Vagina (tissue), 2 donors: ENCODE measurements at regions not wholly inside any gene's neighbourhood (a gene's known extent, or its start where the extent isn't known, plus 50 kb on each side); places are given as distances from the start of the nearest gene placed in this dataset.

Experiments used
- DNase-seq, 2 donors: peaks; one replicate each; pipeline ENCODE4 v3.0.0-alpha.2; 2017; ENCODE audit errors: extremely low spot score in 2 of 2
- H3K27ac ChIP-seq: fragments of 200-600 bp; sonication (generic); one replicate; pipeline ENCODE4 v1.5.1; 2019
- H3K27me3 ChIP-seq: fragments of 200-600 bp; sonication (generic); one replicate; pipeline ENCODE4 v1.5.1; 2019
- H3K36me3 ChIP-seq, 2 donors: fragments of 200-600 bp; sonication (generic); one replicate each; pipeline ENCODE4 v1.5.1; 2017 to 2019
- H3K4me1 ChIP-seq: fragments of 200-600 bp; sonication (generic); one replicate; pipeline ENCODE4 v1.5.1; 2019
- H3K4me3 ChIP-seq, 2 donors: fragments of 200-600 bp; sonication (generic); 1 replicate in 1 of 2; 2 replicates in 1 of 2; pipeline ENCODE4 v1.5.1; 2016 to 2019
- H3K9me3 ChIP-seq: fragments of 200-600 bp; sonication (generic); one replicate; pipeline ENCODE4 v1.5.1; 2019
- CTCF ChIP-seq, 3 experiments: fragments of 450-650 bp in 2 of 3; fragments of 200-600 bp in 1 of 3; sonication (generic) in 1 of 3; IDR thresholded peaks; one replicate each; pipeline ENCODE4 v1.5.1; 2017 to 2019; ENCODE audit warnings: antibody characterized with exemption in 3 of 3, mild to moderate bottlenecking in 2 of 3, moderate library complexity in 2 of 3
- POLR2A ChIP-seq, 2 donors: fragments of 450-650 bp; IDR thresholded peaks; one replicate each; pipeline ENCODE4 v1.6.1; 2017; ENCODE audit warnings: antibody characterized with exemption in 2 of 2, mild to moderate bottlenecking in 2 of 2, moderate library complexity in 2 of 2
- POLR2AphosphoS5 ChIP-seq, 2 donors: sonication (generic); formaldehyde crosslinking; IDR thresholded peaks; one replicate each; pipeline ENCODE4 v1.9.0; 2017; ENCODE audit warnings: antibody characterized with exemption in 2 of 2, mild to moderate bottlenecking in 2 of 2, low read depth in 1 of 2; ENCODE audit not compliant: insufficient read depth in 1 of 2
- intact Hi-C: fragments of 100-400 bp; cut with DNase I; formaldehyde crosslinking; loops from one replicate; pipeline ENCODE4 v1.15.1; 2023

DNA sequence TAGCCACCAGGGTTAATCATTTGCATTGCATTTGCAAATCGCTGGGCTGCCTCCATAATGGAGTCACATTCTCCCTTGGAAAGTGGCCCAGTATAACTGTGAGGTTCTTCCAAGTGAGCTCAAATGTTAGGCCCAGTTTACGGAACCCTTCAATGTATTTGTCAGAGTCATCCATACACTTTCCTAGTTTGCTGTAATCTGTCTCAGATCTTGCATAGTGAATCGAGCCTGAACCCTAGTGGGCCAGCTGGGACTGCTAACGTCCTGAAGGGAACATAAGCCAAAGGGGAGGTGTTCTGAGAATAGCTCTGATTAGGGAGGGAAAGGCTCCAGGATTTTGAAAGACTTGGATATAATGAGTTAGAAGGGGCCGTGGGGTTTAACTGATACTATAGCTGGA lies 406.3 kb downstream of the SLC6A15 start:
- Histone ChIP-seq H3K36me3 (no peaks in the 10 kb centered on the region), H3K27ac (no peak overlapping the region), H3K4me3 (no peak overlapping the region), H3K4me1 (peaks cover 12% of the 10 kb centered on the region), H3K27me3 (no peaks in the 10 kb centered on the region), H3K9me3 (no peaks in the 10 kb centered on the region)
- intact Hi-C loops = no loop called here
- DNase-seq = no peak
- TF ChIP-seq POLR2A (IDR thresholded peaks at IDR 0.05) (no peak), CTCF (IDR thresholded peaks at IDR 0.05) (no peak), POLR2AphosphoS5 (IDR thresholded peaks at IDR 0.05; ENCODE audit: insufficient read depth in 1 of 2, low read depth in 1 of 2) (no peak)

GRCh38 chr12:84502907-84503787 lies 409.5 kb downstream of the SLC6A15 start:
- Histone ChIP-seq H3K9me3 (no peaks in the 10 kb centered on the region), H3K4me1 (peaks cover 7% of the 10 kb centered on the region), H3K36me3 (no peaks in the 10 kb centered on the region), H3K4me3 (no peak overlapping the region), H3K27me3 (no peaks in the 10 kb centered on the region), H3K27ac (no peak overlapping the region)
- TF ChIP-seq CTCF (IDR thresholded peaks at IDR 0.05) = peak in 1 of 3 experiments; percentile 7
- TF ChIP-seq POLR2AphosphoS5 (IDR thresholded peaks at IDR 0.05; ENCODE audit: insufficient read depth in 1 of 2, low read depth in 1 of 2) = no peak
- TF ChIP-seq POLR2A (IDR thresholded peaks at IDR 0.05) = no peak
- no peak for DNase-seq
- intact Hi-C loops = no loop called here

GRCh38 chr12:84502180-84502860 lies 410.3 kb downstream of the SLC6A15 start:
- H3K4me1 ChIP-seq = peaks cover 4% of the 10 kb centered on the region
- no peaks in the 10 kb centered on the region for H3K9me3 ChIP-seq
- intact Hi-C loops = no loop called here
- no peaks in the 10 kb centered on the region for H3K36me3 ChIP-seq
- DNase-seq = no peak
- no peaks in the 10 kb centered on the region for H3K27me3 ChIP-seq
- TF ChIP-seq POLR2A (IDR thresholded peaks at IDR 0.05) = no peak
- no peak for TF ChIP-seq POLR2AphosphoS5 (IDR thresholded peaks at IDR 0.05; ENCODE audit: insufficient read depth in 1 of 2, low read depth in 1 of 2)
- TF ChIP-seq CTCF (IDR thresholded peaks at IDR 0.05) = no peak
- no peak overlapping the region for H3K27ac ChIP-seq
- H3K4me3 ChIP-seq = no peak overlapping the region

- Histone ChIP-seq H3K9me3 (no peaks in the 10 kb centered on the region), H3K27ac (no peak overlapping the region), H3K27me3 (no peaks in the 10 kb centered on the region), H3K36me3 (no peaks in the 10 kb centered on the region), H3K4me1 (peaks cover 3% of the 10 kb centered on the region), H3K4me3 (no peak overlapping the region)
- DNase-seq = no peak
- TF ChIP-seq CTCF (IDR thresholded peaks at IDR 0.05) = no peak
- TF ChIP-seq POLR2A (IDR thresholded peaks at IDR 0.05) = no peak
- no peak for TF ChIP-seq POLR2AphosphoS5 (IDR thresholded peaks at IDR 0.05; ENCODE audit: insufficient read depth in 1 of 2, low read depth in 1 of 2)
- intact Hi-C loops = no loop called here
Measured at GRCh38 chr12:84497819-84498218, 414.8 kb downstream of the SLC6A15 start.

- Histone ChIP-seq H3K4me1 (no peaks in the 10 kb centered on the region), H3K9me3 (no peaks in the 10 kb centered on the region), H3K4me3 (no peak overlapping the region), H3K27me3 (no peaks in the 10 kb centered on the region), H3K36me3 (no peaks in the 10 kb centered on the region), H3K27ac (no peak overlapping the region)
- no peak for DNase-seq
- intact Hi-C loops = no loop called here
- no peak for TF ChIP-seq POLR2AphosphoS5 (IDR thresholded peaks at IDR 0.05; ENCODE audit: insufficient read depth in 1 of 2, low read depth in 1 of 2)
- no peak for TF ChIP-seq POLR2A (IDR thresholded peaks at IDR 0.05)
- no peak for TF ChIP-seq CTCF (IDR thresholded peaks at IDR 0.05)
Measured at GRCh38 chr12:84495711-84496110, 416.9 kb downstream of the SLC6A15 start.
